Stimulated activated naive B cell treated with anti-CD40 and anti-IgM and Interleukin-4, amounts not matched to agents 10 μg/mL and 1 μg/mL and 100 μg/mL, for 72 hours (primary cell): ENCODE measurements at regions not wholly inside any gene's neighbourhood (a gene's known extent, or its start where the extent isn't known, plus 50 kb on each side); places are given as distances from the start of the nearest gene placed in this dataset.
"Not testable (repeated sequence)": the region's sequence is repeated elsewhere in the genome, so short reads cannot be mapped to it uniquely, and the experiment has no call there.

Experiments used
- ATAC-seq, 2 donors: fragments of 150-1000 bp; cut with Tn5 transposase; replicated peaks; 2 replicates each; pipeline ENCODE4 v1.10.0; 2021; ENCODE audit warnings: moderate library complexity in 1 of 2
- DNase-seq: peaks from one replicate; pipeline ENCODE4 v3.0.0; 2021
- H3K27ac Mint-ChIP-seq: one replicate; pipeline ENCODE4 v1.8.0; 2022; ENCODE audit warnings: mild to moderate bottlenecking, mixed read lengths
- H3K27me3 Mint-ChIP-seq, 2 donors: one replicate each; pipeline ENCODE4 v1.8.0; 2022; ENCODE audit warnings: mixed read lengths in 2 of 2
- H3K36me3 Mint-ChIP-seq, 2 donors: one replicate each; pipeline ENCODE4 v1.8.0; 2022; ENCODE audit warnings: mixed read lengths in 2 of 2, mild to moderate bottlenecking in 1 of 2
- H3K4me1 Mint-ChIP-seq, 2 donors: one replicate each; pipeline ENCODE4 v1.8.0; 2022; ENCODE audit warnings: mixed read lengths in 2 of 2, mild to moderate bottlenecking in 1 of 2
- H3K4me3 Mint-ChIP-seq, 2 donors: one replicate each; pipeline ENCODE4 v1.8.0; 2022; ENCODE audit warnings: mild to moderate bottlenecking in 2 of 2, mixed read lengths in 2 of 2, moderate library complexity in 1 of 2
- H3K9me3 Mint-ChIP-seq, 2 donors: one replicate each; pipeline ENCODE4 v1.8.0; 2022; ENCODE audit warnings: mixed read lengths in 2 of 2, mild to moderate bottlenecking in 1 of 2

DNA sequence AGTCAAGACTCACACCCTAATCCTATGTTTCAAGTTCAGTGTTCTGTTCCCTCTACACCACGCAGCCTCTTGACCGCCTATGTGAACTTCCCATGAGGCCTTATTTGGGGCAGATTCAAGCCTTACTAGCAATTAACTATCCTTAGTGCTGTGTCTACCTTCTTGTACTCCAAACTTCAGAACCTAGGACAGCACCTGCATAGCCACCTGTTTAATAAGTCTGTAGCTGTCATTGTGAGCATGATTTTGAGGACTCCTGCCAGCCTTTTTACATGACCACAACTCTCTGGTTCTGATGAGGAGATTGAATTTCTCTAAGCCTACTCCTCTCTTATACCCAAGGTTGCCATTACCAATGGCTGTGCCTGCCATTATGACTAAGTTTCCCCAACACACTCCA, 50.8 kb upstream of the PCSK1 start:
- ATAC-seq (no peak), DNase-seq (no peak)
- peaks cover 0 to 4% of the 10 kb centered on the region in 2 donors for H3K27me3 Mint-ChIP-seq
- no peaks in the 10 kb centered on the region for H3K4me1 Mint-ChIP-seq
- H3K4me3 Mint-ChIP-seq = no peak overlapping the region
- H3K27ac Mint-ChIP-seq = no peak overlapping the region
- no peaks in the 10 kb centered on the region for H3K36me3 Mint-ChIP-seq
- no peaks in the 10 kb centered on the region for H3K9me3 Mint-ChIP-seq

DNA sequence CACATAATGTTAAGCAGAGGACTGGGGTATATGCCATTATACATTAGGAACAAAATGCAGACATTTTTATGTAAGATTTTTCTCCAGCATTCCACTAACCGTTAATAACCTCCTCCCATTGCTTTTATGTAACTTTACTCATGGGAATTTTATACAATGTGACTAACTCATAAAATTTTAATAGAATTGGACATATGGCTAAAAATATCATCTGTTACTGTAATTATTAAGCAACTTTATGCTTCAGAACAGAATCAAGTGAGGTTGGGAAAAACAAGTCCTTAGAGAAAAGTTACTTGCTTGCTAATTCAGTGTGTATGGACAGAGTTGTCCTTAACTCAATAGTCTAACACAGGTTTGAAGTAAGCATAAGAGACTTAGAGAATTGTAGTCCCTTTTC, 54.8 kb upstream of the PCSK1 start:
- H3K9me3 Mint-ChIP-seq = no peaks in the 10 kb centered on the region
- no peak overlapping the region for H3K27ac Mint-ChIP-seq
- no peak for ATAC-seq
- H3K4me1 Mint-ChIP-seq = no peaks in the 10 kb centered on the region
- H3K27me3 Mint-ChIP-seq = peaks cover 0 to 4% of the 10 kb centered on the region in 2 donors
- no peaks in the 10 kb centered on the region for H3K36me3 Mint-ChIP-seq
- no peak for DNase-seq
- H3K4me3 Mint-ChIP-seq = no peak overlapping the region

DNA sequence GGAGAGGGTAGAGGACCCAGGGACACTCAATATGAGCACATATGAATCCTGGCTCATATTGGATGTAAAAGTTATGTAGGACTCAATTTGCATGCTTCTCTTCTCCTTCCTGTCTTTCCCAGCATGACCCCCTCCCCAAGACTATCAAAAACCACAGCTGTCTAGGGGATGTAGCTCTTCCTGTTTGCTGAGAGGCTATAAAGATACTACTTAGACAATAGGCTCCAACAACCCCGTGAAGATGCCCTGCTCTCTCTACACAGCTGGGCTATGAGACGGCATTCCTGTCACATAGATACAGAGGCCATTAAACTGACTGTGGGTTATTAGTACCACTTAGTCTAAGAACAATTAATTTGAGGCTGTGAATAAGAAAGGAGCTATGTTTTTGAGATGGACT, 56.5 kb upstream of the PCSK1 start:
- ATAC-seq = no peak

DNA sequence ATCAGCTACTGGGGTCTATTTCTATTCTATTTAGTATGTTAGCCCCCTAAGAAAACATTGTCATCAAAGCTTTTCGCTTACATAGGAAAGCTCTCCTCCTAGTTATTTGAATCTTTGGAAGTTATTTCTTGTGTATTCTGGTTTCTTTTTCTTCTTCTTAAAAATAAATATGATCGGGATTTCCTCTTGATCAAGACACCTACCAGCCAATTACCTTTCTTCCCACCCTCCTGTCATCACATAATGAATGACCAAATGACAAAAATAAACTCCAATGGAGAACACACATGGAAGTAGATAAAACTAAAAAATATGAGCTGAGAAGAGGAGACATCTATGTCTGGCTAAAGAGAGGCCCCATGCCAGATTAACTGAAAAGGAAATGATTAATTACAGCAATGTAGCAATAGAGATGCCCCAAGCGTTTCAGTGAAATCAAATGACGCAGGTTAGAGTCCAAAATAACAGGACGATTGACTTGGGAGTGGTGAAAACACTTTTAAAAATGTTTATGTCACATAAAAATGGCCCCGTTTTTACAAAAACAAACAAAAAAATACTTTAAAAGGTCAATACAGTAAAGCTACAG, 59.5 kb upstream of the PCSK1 start:
- Mint-ChIP-seq H3K27me3 (no peaks in the 10 kb centered on the region), H3K36me3 (no peaks in the 10 kb centered on the region), H3K9me3 (peaks cover 0 to 5% of the 10 kb centered on the region in 2 donors), H3K4me3 (no peak overlapping the region), H3K27ac (no peak overlapping the region), H3K4me1 (no peaks in the 10 kb centered on the region)
- ATAC-seq (no peak), DNase-seq (no peak)

More for the DNA sequence above, 56.5 kb upstream of the PCSK1 start:
- no peaks in the 10 kb centered on the region for H3K36me3 Mint-ChIP-seq
- peaks cover 0 to 1% of the 10 kb centered on the region in 2 donors for H3K9me3 Mint-ChIP-seq
- H3K27me3 Mint-ChIP-seq = peaks cover 0 to 4% of the 10 kb centered on the region in 2 donors
- no peak for DNase-seq
- no peaks in the 10 kb centered on the region for H3K4me1 Mint-ChIP-seq
- H3K27ac Mint-ChIP-seq = no peak overlapping the region
- H3K4me3 Mint-ChIP-seq = no peak overlapping the region

DNA sequence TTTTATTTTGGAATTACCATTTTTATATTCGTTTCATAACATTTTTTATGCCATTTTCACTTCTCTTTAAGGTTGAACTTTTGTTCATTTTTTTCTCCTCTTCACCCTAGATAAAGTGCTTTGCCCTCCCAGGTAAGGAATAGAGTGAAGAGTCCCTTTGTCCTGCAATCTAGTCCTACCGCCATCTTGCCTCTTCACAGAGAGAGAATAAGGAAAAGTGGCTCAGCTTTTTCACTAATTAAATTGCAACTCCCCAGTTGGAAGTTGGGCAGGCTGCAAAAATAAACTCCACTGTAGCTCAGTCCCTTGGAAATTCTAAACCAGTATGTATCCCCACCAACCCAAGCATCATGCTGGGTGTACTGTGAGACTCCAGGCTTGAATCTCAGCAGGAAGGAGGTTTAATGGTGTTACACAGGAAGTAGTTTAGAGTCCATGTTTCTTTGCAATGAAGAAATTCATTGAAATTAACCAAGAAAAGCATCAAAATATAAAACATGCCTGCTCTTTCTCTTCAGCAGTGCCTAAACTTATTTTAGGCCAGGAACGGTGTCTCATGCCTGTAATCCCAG, 60.3 kb upstream of the PCSK1 start:
- Mint-ChIP-seq H3K27ac (no peak overlapping the region), H3K4me3 (no peak overlapping the region), H3K9me3 (peaks cover 0 to 7% of the 10 kb centered on the region in 2 donors), H3K27me3 (no peaks in the 10 kb centered on the region), H3K36me3 (no peaks in the 10 kb centered on the region), H3K4me1 (no peaks in the 10 kb centered on the region)
- DNase-seq (no peak), ATAC-seq (no peak)

DNA sequence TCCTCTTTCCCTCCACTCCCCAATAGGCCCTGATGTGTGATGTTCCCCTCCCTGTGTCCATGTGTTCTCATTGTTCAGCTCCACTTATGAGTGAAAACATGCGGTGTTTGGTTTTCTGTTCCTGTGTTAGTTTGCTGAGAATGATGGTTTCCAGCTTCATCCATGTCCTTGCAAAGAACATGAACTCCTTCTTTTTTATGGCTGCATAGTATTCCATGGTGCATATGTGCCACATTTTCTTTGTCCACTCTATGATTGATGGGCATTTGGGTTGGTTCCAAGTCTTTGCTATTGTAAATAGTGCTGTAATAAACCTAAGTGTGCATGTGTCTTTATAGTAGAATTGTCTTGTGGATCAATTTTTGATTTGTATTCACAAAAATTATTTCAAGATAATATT, 62.4 kb upstream of the PCSK1 start:
- H3K27me3 Mint-ChIP-seq, DNase-seq, H3K36me3 Mint-ChIP-seq, H3K4me1 Mint-ChIP-seq, H3K4me3 Mint-ChIP-seq, ATAC-seq, H3K27ac Mint-ChIP-seq, H3K9me3 Mint-ChIP-seq: not testable (repeated sequence)

DNA sequence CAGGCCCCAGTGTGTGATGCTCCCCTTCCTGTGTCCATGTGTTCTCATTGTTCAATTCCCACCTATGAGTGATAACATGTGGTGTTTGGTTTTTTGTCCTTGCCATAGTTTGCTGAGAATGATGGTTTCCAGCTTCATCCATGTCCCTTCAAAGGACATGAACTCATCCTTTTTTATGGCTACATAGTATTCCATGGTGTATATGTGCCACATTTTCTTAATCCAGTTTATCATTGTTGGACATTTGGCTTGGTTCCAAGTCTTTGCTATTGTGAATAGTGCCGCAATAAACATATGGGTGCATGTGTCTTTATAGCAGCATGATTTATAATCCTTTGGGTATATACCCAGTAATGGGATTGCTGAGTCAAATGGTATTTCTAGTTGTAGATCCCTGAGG, 64.0 kb upstream of the PCSK1 start:
- not testable (repeated sequence) for H3K4me3 Mint-ChIP-seq, DNase-seq, ATAC-seq, H3K4me1 Mint-ChIP-seq, H3K36me3 Mint-ChIP-seq, H3K27me3 Mint-ChIP-seq, H3K27ac Mint-ChIP-seq, H3K9me3 Mint-ChIP-seq

DNA sequence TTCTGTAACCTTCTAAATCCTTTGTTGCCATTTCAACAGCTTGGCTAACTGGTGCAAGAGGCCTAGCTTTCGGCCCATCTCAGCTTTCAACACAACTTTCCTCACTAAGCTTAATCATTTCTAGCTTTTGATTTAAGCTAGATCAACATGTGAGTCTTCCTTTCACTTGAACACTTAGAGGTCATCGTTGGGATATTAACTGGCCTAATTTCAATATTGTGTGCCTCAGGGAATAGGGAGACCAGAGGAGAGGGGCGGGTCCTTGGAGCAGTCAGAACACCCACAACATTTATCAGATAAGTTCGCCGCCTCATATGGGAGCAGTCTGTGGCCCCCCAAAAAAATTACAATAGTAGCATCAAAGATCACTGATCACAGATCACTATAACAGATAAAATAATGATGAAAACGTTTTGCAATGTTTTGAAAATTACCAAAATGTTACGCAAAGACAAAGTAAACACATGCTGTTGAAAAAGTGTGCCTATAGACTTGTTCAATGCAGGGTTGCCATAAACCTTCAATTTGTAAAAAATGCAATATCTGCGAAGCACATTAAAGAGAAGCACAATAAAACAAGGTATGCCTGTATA, 66.8 kb upstream of the PCSK1 start:
- Mint-ChIP-seq H3K4me3 (no peak overlapping the region), H3K4me1 (no peaks in the 10 kb centered on the region), H3K36me3 (no peaks in the 10 kb centered on the region)

DNA sequence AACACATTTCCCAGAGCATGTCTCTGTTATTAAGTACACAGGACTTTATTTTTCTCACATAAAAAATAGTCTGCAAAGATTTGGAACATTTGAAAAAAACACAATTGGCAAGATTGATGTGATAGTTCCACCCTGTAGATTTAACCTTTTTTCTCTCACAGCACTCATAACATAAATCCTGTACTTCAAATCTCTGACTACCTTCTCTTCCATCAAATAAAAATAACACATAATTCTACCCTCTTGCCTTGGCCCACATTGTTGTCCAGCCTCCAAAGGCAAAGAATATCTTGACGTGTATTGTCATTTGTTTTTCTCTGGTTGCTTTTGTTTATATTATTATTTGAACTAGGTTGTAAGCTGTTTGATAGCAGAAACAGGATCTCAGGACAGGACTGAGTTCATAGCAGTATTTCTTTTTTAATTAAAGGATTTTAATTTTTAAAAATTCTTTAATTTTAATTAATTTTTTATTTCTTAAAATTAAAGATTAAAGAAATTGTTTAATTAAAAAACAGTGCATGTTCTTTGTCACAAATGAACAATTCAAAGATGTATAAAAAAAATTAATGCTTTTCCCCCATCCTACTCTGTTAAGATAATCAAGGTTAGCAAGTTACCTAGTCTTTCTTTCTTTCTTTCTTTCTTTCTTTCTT, 69.1 kb upstream of the PCSK1 start:
- no peak for DNase-seq
- Mint-ChIP-seq H3K27ac (peak overlapping the region; percentile 37), H3K4me1 (no peaks in the 10 kb centered on the region), H3K27me3 (peaks cover 10 to 15% of the 10 kb centered on the region in 2 donors), H3K9me3 (peaks cover 0 to 1% of the 10 kb centered on the region in 2 donors), H3K4me3 (no peak overlapping the region), H3K36me3 (no peaks in the 10 kb centered on the region)
- ATAC-seq = no peak

More for the DNA sequence above, 66.8 kb upstream of the PCSK1 start:
- no peak for ATAC-seq
- Mint-ChIP-seq H3K9me3 (peaks cover 0 to 5% of the 10 kb centered on the region in 2 donors), H3K27ac (no peak overlapping the region), H3K27me3 (peaks cover 10 to 15% of the 10 kb centered on the region in 2 donors)
- no peak for DNase-seq

DNA sequence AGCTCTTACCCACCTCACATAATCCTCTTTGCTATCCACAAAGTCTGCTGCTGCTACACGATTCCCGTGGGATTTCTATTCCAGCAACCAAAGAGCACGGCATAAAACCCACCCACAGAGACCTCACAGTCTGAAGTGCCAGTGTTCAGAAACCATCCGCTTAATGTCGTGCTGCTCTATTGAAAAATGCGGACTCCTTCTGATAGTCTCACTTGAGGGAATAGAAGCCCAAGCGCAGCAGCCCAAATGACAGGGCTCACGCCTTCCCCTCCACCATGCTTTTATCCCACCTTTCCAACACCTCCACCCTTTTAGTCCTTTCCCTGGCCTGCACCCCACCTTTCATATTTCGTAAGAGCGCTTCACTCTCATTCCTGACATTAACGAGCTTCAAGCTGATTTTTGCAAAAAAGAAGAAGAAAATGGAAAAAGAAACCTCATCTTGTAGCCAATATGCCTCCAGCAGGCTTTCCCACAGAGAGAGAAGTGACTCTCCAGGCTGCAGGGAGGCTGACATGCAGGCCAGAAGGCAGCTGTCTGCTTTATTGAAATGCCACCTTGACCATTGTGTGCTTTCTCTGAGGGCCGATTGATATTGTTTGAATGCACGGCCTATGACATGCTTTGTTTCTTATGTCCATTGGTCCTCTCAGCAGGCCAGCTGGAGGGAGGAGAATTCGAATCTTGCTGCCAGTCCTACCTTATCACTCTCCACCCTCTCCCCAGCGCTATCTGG, 70.6 kb upstream of the PCSK1 start:
- no peak for ATAC-seq
- Mint-ChIP-seq H3K36me3 (no peaks in the 10 kb centered on the region), H3K4me3 (no peak overlapping the region), H3K27ac (no peak overlapping the region), H3K4me1 (no peaks in the 10 kb centered on the region), H3K27me3 (peaks cover 10 to 15% of the 10 kb centered on the region in 2 donors), H3K9me3 (no peaks in the 10 kb centered on the region)
- DNase-seq = no peak

DNA sequence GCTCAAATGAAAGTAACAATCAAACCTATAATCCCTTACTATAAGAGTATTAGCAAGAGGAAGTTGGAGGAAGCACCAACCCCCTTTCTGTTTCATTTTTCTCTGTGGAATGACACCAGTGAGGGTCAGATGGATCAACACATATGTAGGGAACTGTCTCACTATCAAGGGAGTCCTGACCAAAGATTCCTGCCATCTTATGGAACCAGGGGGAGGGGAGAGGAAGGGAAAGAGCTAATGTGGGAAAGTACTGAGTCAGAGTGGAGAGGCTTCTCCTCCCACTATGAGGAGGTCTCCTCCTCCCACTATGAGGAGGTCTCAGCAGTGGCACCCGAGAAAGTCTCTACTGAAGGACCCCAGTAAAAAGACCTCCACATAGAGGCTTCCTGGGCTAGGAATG, 73.3 kb upstream of the PCSK1 start:
- peaks cover 15% of the 10 kb centered on the region in 2 donors for H3K27me3 Mint-ChIP-seq
- no peak overlapping the region for H3K27ac Mint-ChIP-seq
- H3K9me3 Mint-ChIP-seq = no peaks in the 10 kb centered on the region
- DNase-seq (no peak), ATAC-seq (no peak)
- no peak overlapping the region for H3K4me3 Mint-ChIP-seq
- H3K36me3 Mint-ChIP-seq = no peaks in the 10 kb centered on the region
- H3K4me1 Mint-ChIP-seq = no peaks in the 10 kb centered on the region

DNA sequence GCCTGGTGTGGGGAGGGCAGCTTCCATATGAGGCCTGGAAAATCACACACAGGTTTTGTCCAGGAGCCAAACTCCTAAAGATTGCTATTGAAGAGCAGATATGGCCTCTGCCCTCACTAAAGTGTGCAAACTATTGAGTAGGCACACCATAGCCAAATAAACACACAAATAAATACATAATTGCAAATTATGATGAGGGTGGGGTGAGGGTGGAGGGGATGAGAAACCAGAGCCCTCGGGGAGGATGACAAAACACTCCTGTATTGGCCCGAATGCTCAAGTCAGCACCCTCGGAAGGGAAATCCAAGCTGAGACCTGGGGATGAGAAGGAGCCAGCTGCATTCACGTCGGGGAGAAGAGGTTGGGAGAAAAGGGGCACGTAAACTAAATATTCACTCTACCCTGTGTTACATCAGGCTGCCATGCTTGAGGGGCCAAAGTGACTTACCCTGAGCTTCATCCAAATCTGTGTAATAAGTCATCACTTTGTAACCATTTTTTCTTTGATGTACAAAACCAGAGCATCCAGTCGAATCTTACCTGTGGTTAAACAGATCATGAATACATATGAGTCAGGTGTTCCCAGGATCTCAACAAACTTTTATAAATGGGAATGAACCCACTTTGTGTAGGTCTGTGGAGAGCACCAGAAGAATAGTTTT, 73.9 kb upstream of the PCSK1 start:
- Mint-ChIP-seq H3K4me3 (no peak overlapping the region), H3K4me1 (no peaks in the 10 kb centered on the region), H3K36me3 (no peaks in the 10 kb centered on the region), H3K9me3 (no peaks in the 10 kb centered on the region), H3K27ac (no peak overlapping the region), H3K27me3 (peaks cover 15% of the 10 kb centered on the region in 2 donors)
- no peak for ATAC-seq
- no peak for DNase-seq

DNA sequence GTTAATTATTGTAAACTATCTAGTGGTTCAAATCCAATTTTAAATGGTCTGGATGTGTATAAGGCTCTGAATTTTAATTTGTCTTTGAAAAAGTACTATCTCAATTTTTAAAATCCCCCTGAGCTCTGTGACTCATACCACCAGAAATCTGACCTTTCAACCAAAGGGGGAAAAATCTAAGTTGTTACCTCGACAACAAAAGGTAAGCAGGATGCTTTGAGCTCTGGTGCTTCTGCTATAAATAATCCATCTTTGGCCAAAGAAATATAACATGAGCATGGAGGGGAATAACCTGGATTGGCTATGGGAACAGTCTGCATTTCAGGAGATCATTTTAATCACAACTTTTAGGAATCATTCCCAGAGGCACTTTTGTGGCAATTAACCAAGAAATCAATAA, 76.3 kb upstream of the PCSK1 start:
- Mint-ChIP-seq H3K9me3 (no peaks in the 10 kb centered on the region), H3K27ac (no peak overlapping the region), H3K4me3 (no peak overlapping the region), H3K36me3 (no peaks in the 10 kb centered on the region), H3K4me1 (no peaks in the 10 kb centered on the region), H3K27me3 (peaks cover 5 to 6% of the 10 kb centered on the region in 2 donors)
- no peak for DNase-seq
- ATAC-seq = peak in 1 of 2 donors; percentile 39

DNA sequence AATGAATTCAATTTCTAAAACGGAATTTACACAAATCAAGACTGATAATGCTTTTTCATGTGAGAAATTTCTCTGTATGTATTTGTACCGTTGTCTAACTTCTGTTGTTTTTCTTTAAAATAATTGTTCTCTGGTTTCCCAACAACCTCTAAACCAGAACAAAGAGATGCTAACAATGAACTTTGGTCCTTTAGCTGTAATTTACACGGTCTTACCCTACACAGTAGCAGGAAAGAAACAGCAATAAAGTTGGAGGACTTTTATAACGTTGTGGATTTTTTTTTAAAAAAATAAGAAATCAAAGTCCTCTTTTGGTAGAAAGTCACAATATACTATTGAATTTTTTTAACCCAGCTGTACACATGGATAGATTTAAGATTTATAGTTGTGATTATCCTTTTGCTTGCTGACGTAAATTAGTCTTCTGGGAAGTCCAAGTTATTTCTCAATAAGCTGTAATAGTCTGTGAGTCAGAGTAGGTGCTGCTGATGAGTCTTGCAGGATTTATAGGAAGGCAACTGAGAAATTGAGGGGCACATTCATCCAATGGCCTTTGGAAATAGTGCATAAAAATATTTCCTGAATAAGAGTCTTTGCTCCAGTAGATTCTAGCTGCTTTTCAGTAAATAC, 76.8 kb upstream of the PCSK1 start:
- Mint-ChIP-seq H3K4me3 (no peak overlapping the region), H3K9me3 (peaks cover 0 to 2% of the 10 kb centered on the region in 2 donors), H3K27ac (no peak overlapping the region), H3K4me1 (no peaks in the 10 kb centered on the region), H3K27me3 (peaks cover 5 to 6% of the 10 kb centered on the region in 2 donors), H3K36me3 (no peaks in the 10 kb centered on the region)
- DNase-seq (no peak), ATAC-seq (no peak)
